NT2/D1 (cell line): ENCODE measurements at regions not wholly inside any gene's neighbourhood (a gene's known extent, or its start where the extent isn't known, plus 50 kb on each side); places are given as distances from the start of the nearest gene placed in this dataset.

ENCODE experiments used
- DNase-seq: peaks from one replicate; pipeline ENCODE4 v3.0.0-alpha.2; 2011; ENCODE audit warnings: low read depth, low spot score
- H3K27me3 ChIP-seq: 2 replicates; pipeline ENCODE4 v1.6.0; 2011; ENCODE audit warnings: mild to moderate bottlenecking; ENCODE audit not compliant: insufficient read length, insufficient read depth
- H3K36me3 ChIP-seq: 2 replicates; pipeline ENCODE4 v1.6.1; 2011; ENCODE audit warnings: mild to moderate bottlenecking, low read length, mixed read lengths; ENCODE audit not compliant: insufficient read depth, insufficient read length
- H3K4me1 ChIP-seq: 2 replicates; pipeline ENCODE4 v1.5.1; 2011; ENCODE audit not compliant: insufficient read depth, insufficient read length
- H3K4me3 ChIP-seq: 2 replicates; pipeline ENCODE4 v1.5.1; 2011; ENCODE audit warnings: low read depth; ENCODE audit not compliant: insufficient read length
- H3K9ac ChIP-seq: 2 replicates; pipeline ENCODE4 v1.6.0; 2011; ENCODE audit warnings: low read depth; ENCODE audit not compliant: insufficient read length
- H3K9me3 ChIP-seq: 2 replicates; pipeline ENCODE4 v1.5.1; 2011; ENCODE audit warnings: mild to moderate bottlenecking, low read length; ENCODE audit not compliant: insufficient read depth
- SUZ12 ChIP-seq: IDR thresholded peaks from 2 replicates; pipeline ENCODE4 v1.6.1; 2011; ENCODE audit not compliant: insufficient read length, insufficient read depth; ENCODE audit errors: extremely low read depth
- YY1 ChIP-seq: IDR thresholded peaks from 2 replicates; pipeline ENCODE4 v1.6.1; 2011; ENCODE audit not compliant: insufficient read length, insufficient read depth
- ZNF274 ChIP-seq: IDR thresholded peaks from 2 replicates; pipeline ENCODE4 v1.6.1; 2011; ENCODE audit warnings: mild to moderate bottlenecking, low read depth, low read length

- Histone ChIP-seq H3K9ac (no peak overlapping the region), H3K4me1 (no peaks in the 10 kb centered on the region), H3K27me3 (no peaks in the 10 kb centered on the region), H3K9me3 (no peaks in the 10 kb centered on the region; the same call in 1 of the 2 replicates), H3K4me3 (no peak overlapping the region), H3K36me3 (no peaks in the 10 kb centered on the region)
- no peak for DNase-seq
- TF ChIP-seq SUZ12 (no peak), YY1 (no peak), ZNF274 (no peak)
Observed at GRCh38 chr5:124089578-124089977, 577.6 kb downstream of the CSNK1G3 start.

- Histone ChIP-seq H3K9me3 (no peaks in the 10 kb centered on the region; the same call in 1 of the 2 replicates), H3K4me1 (no peaks in the 10 kb centered on the region), H3K4me3 (no peak overlapping the region), H3K9ac (no peak overlapping the region), H3K27me3 (no peaks in the 10 kb centered on the region), H3K36me3 (no peaks in the 10 kb centered on the region)
- DNase-seq, result no peak
- TF ChIP-seq YY1 (no peak), ZNF274 (no peak), SUZ12 (no peak)
Observed at GRCh38 chr5:124088289-124089032, 576.5 kb downstream of the CSNK1G3 start.

- Histone ChIP-seq H3K36me3 (no peaks in the 10 kb centered on the region), H3K4me1 (no peaks in the 10 kb centered on the region), H3K9me3 (no peaks in the 10 kb centered on the region; the same call in 1 of the 2 replicates), H3K4me3 (no peak overlapping the region), H3K9ac (no peak overlapping the region), H3K27me3 (no peaks in the 10 kb centered on the region)
- TF ChIP-seq ZNF274 (no peak), SUZ12 (no peak), YY1 (no peak)
- no peak for DNase-seq
Observed at GRCh38 chr5:124087752-124088151, 575.8 kb downstream of the CSNK1G3 start.

GRCh38 chr5:124080256-124080655, 568.3 kb downstream of the CSNK1G3 start:
- no peak overlapping the region for H3K9ac ChIP-seq
- H3K9me3 ChIP-seq, result no peaks in the 10 kb centered on the region; the same call in 1 of the 2 replicates
- H3K27me3 ChIP-seq, result no peaks in the 10 kb centered on the region
- H3K4me3 ChIP-seq, result no peak overlapping the region
- no peaks in the 10 kb centered on the region for H3K36me3 ChIP-seq
- DNase-seq, result no peak
- TF ChIP-seq ZNF274 (no peak), YY1 (no peak), SUZ12 (no peak)
- no peaks in the 10 kb centered on the region for H3K4me1 ChIP-seq

GRCh38 chr5:124079062-124079461, 567.1 kb downstream of the CSNK1G3 start:
- TF ChIP-seq YY1 (no peak), ZNF274 (no peak), SUZ12 (no peak)
- Histone ChIP-seq H3K36me3 (no peaks in the 10 kb centered on the region), H3K9ac (no peak overlapping the region), H3K9me3 (no peaks in the 10 kb centered on the region; the same call in 1 of the 2 replicates), H3K4me1 (no peaks in the 10 kb centered on the region), H3K27me3 (no peaks in the 10 kb centered on the region), H3K4me3 (no peak overlapping the region)
- no peak for DNase-seq

GRCh38 chr5:124074500-124074899, 562.5 kb downstream of the CSNK1G3 start:
- H3K27me3 ChIP-seq, result no peaks in the 10 kb centered on the region
- no peak overlapping the region for H3K9ac ChIP-seq
- no peak for DNase-seq
- H3K9me3 ChIP-seq, result no peaks in the 10 kb centered on the region; the same call in 1 of the 2 replicates
- TF ChIP-seq SUZ12 (no peak), ZNF274 (no peak), YY1 (no peak)
- no peak overlapping the region for H3K4me3 ChIP-seq
- H3K36me3 ChIP-seq, result no peaks in the 10 kb centered on the region
- H3K4me1 ChIP-seq, result no peaks in the 10 kb centered on the region

GRCh38 chr5:124072570-124072969, 560.6 kb downstream of the CSNK1G3 start:
- no peaks in the 10 kb centered on the region for H3K4me1 ChIP-seq
- TF ChIP-seq YY1, result no peak
- no peak overlapping the region for H3K9ac ChIP-seq
- H3K36me3 ChIP-seq, result no peaks in the 10 kb centered on the region
- no peaks in the 10 kb centered on the region for H3K9me3 ChIP-seq
- H3K27me3 ChIP-seq, result no peaks in the 10 kb centered on the region
- DNase-seq, result no peak
- H3K4me3 ChIP-seq, result no peak overlapping the region

- H3K4me1 ChIP-seq, result no peaks in the 10 kb centered on the region
- no peak overlapping the region for H3K9ac ChIP-seq
- H3K4me3 ChIP-seq, result no peak overlapping the region
- no peak for TF ChIP-seq ZNF274
- TF ChIP-seq YY1, result no peak
- TF ChIP-seq SUZ12, result no peak
- no peak for DNase-seq
- no peaks in the 10 kb centered on the region for H3K36me3 ChIP-seq
- H3K27me3 ChIP-seq, result no peaks in the 10 kb centered on the region
- H3K9me3 ChIP-seq, result no peaks in the 10 kb centered on the region
Observed at GRCh38 chr5:124071039-124071438, 559.1 kb downstream of the CSNK1G3 start.
